ENCODE measurements at regions not wholly inside any gene's neighbourhood (a gene's known extent, or its start where the extent isn't known, plus 50 kb on each side); places are given as distances from the start of the nearest gene placed in this dataset.
A peak's percentile ranks its signal among the peaks of the same experiment; 100 is the strongest.

- Histone ChIP-seq H3K36me3 (ENCODE audit: control insufficient read depth, insufficient read depth, low read length) (no peaks in the 10 kb centered on the region), H3K27me3 (ENCODE audit: control insufficient read depth, insufficient read depth, low read length) (no peaks in the 10 kb centered on the region), H3K4me1 (ENCODE audit: control insufficient read depth, insufficient read depth, low read length, poor library complexity, severe bottlenecking) (no peaks in the 10 kb centered on the region), H3K27ac (ENCODE audit: insufficient read depth, low read length, poor library complexity, severe bottlenecking) (no peak overlapping the region), H3K9me3 (ENCODE audit: control insufficient read depth in 2 of 2, low read length in 2 of 2) (no peaks in the 10 kb centered on the region), H3K4me3 (ENCODE audit: low read depth, low read length) (no peak overlapping the region)
- ATAC-seq (ENCODE audit: low read depth in 2 of 2) (no peak), DNase-seq (no peak)
- no peak overlapping the region for H3K4me3 Mint-ChIP-seq
- H3K27ac Mint-ChIP-seq = no peak overlapping the region
- no peaks in the 10 kb centered on the region for H3K9me3 Mint-ChIP-seq
- no peaks in the 10 kb centered on the region for H3K36me3 Mint-ChIP-seq
- H3K4me1 Mint-ChIP-seq = no peaks in the 10 kb centered on the region
- no peaks in the 10 kb centered on the region for H3K27me3 Mint-ChIP-seq
These were observed 60.9 kb downstream of the RMI2 start for GRCh38 chr16:11406177-11406560.

- H3K27me3 ChIP-seq (ENCODE audit: control insufficient read depth, insufficient read depth, low read length) = no peaks in the 10 kb centered on the region
- no peaks in the 10 kb centered on the region for H3K27me3 Mint-ChIP-seq
- H3K27ac Mint-ChIP-seq = peak overlapping the region in 1 of 3 donors; percentile 75
- H3K4me3 ChIP-seq (ENCODE audit: low read depth, low read length) = no peak overlapping the region
- DNase-seq = peak; percentile 33 to 76 (median 72)
- no peak overlapping the region for H3K4me3 Mint-ChIP-seq
- no peaks in the 10 kb centered on the region for H3K4me1 ChIP-seq (ENCODE audit: control insufficient read depth, insufficient read depth, low read length, poor library complexity, severe bottlenecking)
- peak; percentile 38 to 59 for ATAC-seq (ENCODE audit: low read depth in 2 of 2)
- H3K9me3 ChIP-seq (ENCODE audit: control insufficient read depth in 2 of 2, low read length in 2 of 2) = no peaks in the 10 kb centered on the region
- H3K36me3 ChIP-seq (ENCODE audit: control insufficient read depth, insufficient read depth, low read length) = no peaks in the 10 kb centered on the region
- no peaks in the 10 kb centered on the region for H3K9me3 Mint-ChIP-seq
- H3K27ac ChIP-seq (ENCODE audit: insufficient read depth, low read length, poor library complexity, severe bottlenecking) = no peak overlapping the region
- no peaks in the 10 kb centered on the region for H3K4me1 Mint-ChIP-seq
- no peaks in the 10 kb centered on the region for H3K36me3 Mint-ChIP-seq
These were observed 62.1 kb downstream of the RMI2 start for GRCh38 chr16:11407047-11407982.

GRCh38 chr16:11408216-11408615 lies 63.0 kb downstream of the RMI2 start:
- H3K27me3 ChIP-seq (ENCODE audit: control insufficient read depth, insufficient read depth, low read length) = no peaks in the 10 kb centered on the region
- no peaks in the 10 kb centered on the region for H3K36me3 Mint-ChIP-seq
- H3K4me1 ChIP-seq (ENCODE audit: control insufficient read depth, insufficient read depth, low read length, poor library complexity, severe bottlenecking) = no peaks in the 10 kb centered on the region

GRCh38 chr16:11409398-11409797 lies 64.1 kb downstream of the RMI2 start:
- peaks cover 0 to 1% (median 0%) of the 10 kb centered on the region in 7 donors for H3K9me3 Mint-ChIP-seq
- no peaks in the 10 kb centered on the region for H3K27me3 Mint-ChIP-seq
- no peak for DNase-seq
- no peaks in the 10 kb centered on the region for H3K36me3 Mint-ChIP-seq
- H3K4me3 Mint-ChIP-seq = no peak overlapping the region
- no peaks in the 10 kb centered on the region for H3K9me3 ChIP-seq (ENCODE audit: control insufficient read depth in 2 of 2, low read length in 2 of 2)
- no peaks in the 10 kb centered on the region for H3K36me3 ChIP-seq (ENCODE audit: control insufficient read depth, insufficient read depth, low read length)
- no peak overlapping the region for H3K27ac ChIP-seq (ENCODE audit: insufficient read depth, low read length, poor library complexity, severe bottlenecking)
- H3K4me3 ChIP-seq (ENCODE audit: low read depth, low read length) = no peak overlapping the region
- no peak overlapping the region for H3K27ac Mint-ChIP-seq
- no peaks in the 10 kb centered on the region for H3K4me1 ChIP-seq (ENCODE audit: control insufficient read depth, insufficient read depth, low read length, poor library complexity, severe bottlenecking)
- H3K27me3 ChIP-seq (ENCODE audit: control insufficient read depth, insufficient read depth, low read length) = no peaks in the 10 kb centered on the region
- H3K4me1 Mint-ChIP-seq = no peaks in the 10 kb centered on the region
- no peak for ATAC-seq (ENCODE audit: low read depth in 2 of 2)

More at GRCh38 chr16:11408216-11408615, 63.0 kb downstream of the RMI2 start:
- Mint-ChIP-seq H3K27me3 (no peaks in the 10 kb centered on the region), H3K9me3 (no peaks in the 10 kb centered on the region), H3K4me3 (no peak overlapping the region), H3K27ac (no peak overlapping the region), H3K4me1 (no peaks in the 10 kb centered on the region)
- no peak for ATAC-seq (ENCODE audit: low read depth in 2 of 2)
- DNase-seq = no peak
- Histone ChIP-seq H3K9me3 (ENCODE audit: control insufficient read depth in 2 of 2, low read length in 2 of 2) (no peaks in the 10 kb centered on the region), H3K27ac (ENCODE audit: insufficient read depth, low read length, poor library complexity, severe bottlenecking) (no peak overlapping the region), H3K36me3 (ENCODE audit: control insufficient read depth, insufficient read depth, low read length) (no peaks in the 10 kb centered on the region), H3K4me3 (ENCODE audit: low read depth, low read length) (no peak overlapping the region)

DNA sequence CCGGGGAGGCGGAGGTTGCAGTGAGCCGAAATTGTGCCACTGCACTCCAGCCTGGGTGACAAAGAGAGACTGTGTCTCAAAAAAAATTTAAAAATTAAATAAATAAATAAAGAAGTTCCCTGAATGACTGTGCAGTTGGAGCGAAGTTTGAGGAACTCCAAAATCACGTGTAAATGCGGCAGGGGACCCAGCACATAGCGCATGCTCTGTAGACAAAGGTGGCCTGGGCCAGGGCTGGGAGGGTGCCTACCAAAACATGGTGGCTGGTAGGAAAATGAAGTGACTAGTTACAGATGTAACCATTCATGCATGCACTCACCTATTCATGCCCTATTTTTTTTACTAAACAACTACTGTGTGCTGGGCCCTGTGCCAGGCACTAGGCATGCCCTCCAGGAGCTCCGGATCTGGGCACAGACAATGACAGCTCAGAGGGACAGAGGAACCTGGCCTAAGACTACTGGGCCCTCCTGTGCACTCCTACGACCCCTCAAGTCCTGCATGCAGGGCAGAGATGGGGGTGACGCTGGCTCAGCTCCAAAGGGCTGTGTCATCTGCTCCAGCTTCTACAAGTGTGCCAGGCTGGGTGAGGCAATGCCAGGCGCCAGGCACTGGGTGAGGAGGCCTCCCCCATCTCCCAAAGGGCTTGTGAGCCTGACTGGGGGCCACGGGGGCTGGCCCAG lies 65.3 kb downstream of the RMI2 start:
- Histone ChIP-seq H3K9me3 (ENCODE audit: control insufficient read depth in 2 of 2, low read length in 2 of 2) (no peaks in the 10 kb centered on the region), H3K27ac (ENCODE audit: insufficient read depth, low read length, poor library complexity, severe bottlenecking) (no peak overlapping the region), H3K27me3 (ENCODE audit: control insufficient read depth, insufficient read depth, low read length) (no peaks in the 10 kb centered on the region), H3K36me3 (ENCODE audit: control insufficient read depth, insufficient read depth, low read length) (no peaks in the 10 kb centered on the region), H3K4me1 (ENCODE audit: control insufficient read depth, insufficient read depth, low read length, poor library complexity, severe bottlenecking) (no peaks in the 10 kb centered on the region), H3K4me3 (ENCODE audit: low read depth, low read length) (no peak overlapping the region)
- ATAC-seq (ENCODE audit: low read depth in 2 of 2) (no peak), DNase-seq (no peak)
- Mint-ChIP-seq H3K4me3 (no peak overlapping the region), H3K9me3 (peaks cover 0 to 1% (median 0%) of the 10 kb centered on the region in 7 donors), H3K36me3 (no peaks in the 10 kb centered on the region), H3K27ac (no peak overlapping the region), H3K4me1 (no peaks in the 10 kb centered on the region), H3K27me3 (no peaks in the 10 kb centered on the region)

DNA sequence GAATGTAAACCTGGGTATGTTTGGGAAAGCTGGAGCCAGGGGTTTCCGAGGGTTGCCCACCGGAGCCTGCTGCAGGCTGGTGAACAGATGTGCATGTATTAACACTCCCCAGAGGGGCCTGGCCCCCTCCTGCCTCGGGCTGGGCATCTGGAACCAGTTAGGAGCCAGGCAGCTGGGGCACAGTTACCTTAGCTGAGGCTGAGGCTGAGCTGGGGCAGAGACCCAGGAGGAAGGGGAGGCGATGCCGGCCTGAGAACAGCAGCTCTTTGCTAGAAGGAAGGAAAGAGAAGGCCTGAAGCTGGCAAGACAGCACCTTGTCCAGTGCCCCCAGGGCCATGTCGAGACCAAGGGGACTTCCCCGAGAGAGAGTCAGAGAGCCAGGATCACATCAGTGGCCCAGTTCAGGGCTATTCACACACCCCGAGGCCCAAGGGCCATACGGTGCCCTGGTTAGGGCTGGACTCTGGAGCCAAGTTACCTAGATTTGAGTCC lies 65.8 kb downstream of the RMI2 start:
- H3K27me3 Mint-ChIP-seq = no peaks in the 10 kb centered on the region
- H3K4me3 Mint-ChIP-seq = no peak overlapping the region
- Histone ChIP-seq H3K27ac (ENCODE audit: insufficient read depth, low read length, poor library complexity, severe bottlenecking) (no peak overlapping the region), H3K9me3 (ENCODE audit: control insufficient read depth in 2 of 2, low read length in 2 of 2) (no peaks in the 10 kb centered on the region), H3K36me3 (ENCODE audit: control insufficient read depth, insufficient read depth, low read length) (no peaks in the 10 kb centered on the region), H3K4me3 (ENCODE audit: low read depth, low read length) (no peak overlapping the region), H3K4me1 (ENCODE audit: control insufficient read depth, insufficient read depth, low read length, poor library complexity, severe bottlenecking) (no peaks in the 10 kb centered on the region), H3K27me3 (ENCODE audit: control insufficient read depth, insufficient read depth, low read length) (no peaks in the 10 kb centered on the region)
- H3K27ac Mint-ChIP-seq = no peak overlapping the region
- no peaks in the 10 kb centered on the region for H3K4me1 Mint-ChIP-seq
- H3K9me3 Mint-ChIP-seq = peaks cover 0 to 1% (median 0%) of the 10 kb centered on the region in 7 donors
- no peak for ATAC-seq (ENCODE audit: low read depth in 2 of 2)
- no peak for DNase-seq
- no peaks in the 10 kb centered on the region for H3K36me3 Mint-ChIP-seq

GRCh38 chr16:11412175-11412904 lies 67.1 kb downstream of the RMI2 start:
- H3K4me1 ChIP-seq (ENCODE audit: control insufficient read depth, insufficient read depth, low read length, poor library complexity, severe bottlenecking) = no peaks in the 10 kb centered on the region
- no peak overlapping the region for H3K4me3 ChIP-seq (ENCODE audit: low read depth, low read length)
- Mint-ChIP-seq H3K4me3 (no peak overlapping the region), H3K9me3 (peaks cover 0 to 1% (median 0%) of the 10 kb centered on the region in 7 donors), H3K27me3 (no peaks in the 10 kb centered on the region), H3K36me3 (no peaks in the 10 kb centered on the region), H3K4me1 (no peaks in the 10 kb centered on the region), H3K27ac (no peak overlapping the region)
- no peak for ATAC-seq (ENCODE audit: low read depth in 2 of 2)
- no peak for DNase-seq
- H3K27ac ChIP-seq (ENCODE audit: insufficient read depth, low read length, poor library complexity, severe bottlenecking) = no peak overlapping the region
- no peaks in the 10 kb centered on the region for H3K36me3 ChIP-seq (ENCODE audit: control insufficient read depth, insufficient read depth, low read length)
- no peaks in the 10 kb centered on the region for H3K27me3 ChIP-seq (ENCODE audit: control insufficient read depth, insufficient read depth, low read length)
- no peaks in the 10 kb centered on the region for H3K9me3 ChIP-seq (ENCODE audit: control insufficient read depth in 2 of 2, low read length in 2 of 2)

Measured in CD4-positive, CD25-positive, alpha-beta regulatory T cell (primary cell).